Keratinocyte (primary cell): ENCODE measurements at regions not wholly inside any gene's neighbourhood (a gene's known extent, or its start where the extent isn't known, plus 50 kb on each side); places are given as distances from the start of the nearest gene placed in this dataset.

Experiments
- DNase-seq: peaks from one replicate; pipeline ENCODE4 v3.0.0-alpha.2; 2011; ENCODE audit warnings: low read depth, missing footprints, low spot score
- FAIRE-seq: peaks from 2 replicates; lab custom pipeline; 2011; peaks lifted over from hg19 to GRCh38; lab: Jason Lieb, UNC
- H2AFZ ChIP-seq: 2 replicates; pipeline ENCODE4 v1.6.0; 2012; ENCODE audit warnings: low read length, control low read depth, inconsistent platforms; ENCODE audit not compliant: control insufficient read depth
- H3K27ac ChIP-seq: 2 replicates; pipeline ENCODE4 v1.5.1; 2011; ENCODE audit warnings: low read length; ENCODE audit not compliant: control insufficient read depth, insufficient read depth
- H3K27me3 ChIP-seq: 3 replicates; pipeline ENCODE4 v1.6.0; 2011; ENCODE audit warnings: low read length; ENCODE audit not compliant: control insufficient read depth, insufficient read depth; ENCODE audit errors: extremely low read depth
- H3K36me3 ChIP-seq, 2 experiments: 2 replicates in 1 of 2; 3 replicates in 1 of 2; pipeline ENCODE4 v1.5.1; 2011; ENCODE audit warnings: low read length in 2 of 2, mild to moderate bottlenecking in 1 of 2; ENCODE audit not compliant: control insufficient read depth in 2 of 2, insufficient read depth in 2 of 2; ENCODE audit errors: extremely low read depth in 1 of 2
- H3K4me1 ChIP-seq: 3 replicates; pipeline ENCODE4 v1.5.1; 2011; ENCODE audit warnings: low read length; ENCODE audit not compliant: control insufficient read depth, insufficient read depth; ENCODE audit errors: extremely low read depth
- H3K4me2 ChIP-seq: 3 replicates; pipeline ENCODE4 v1.6.0; 2011; ENCODE audit warnings: low read depth, low read length; ENCODE audit not compliant: control insufficient read depth, insufficient read depth; ENCODE audit errors: extremely low read depth
- H3K4me3 ChIP-seq, 3 experiments: fragments of 200-600 bp in 1 of 3; sonication (generic) in 1 of 3; 2 replicates in 2 of 3; 3 replicates in 1 of 3; pipeline ENCODE4 v1.5.1; 2011 to 2016; ENCODE audit warnings: low read length in 3 of 3, mild to moderate bottlenecking in 3 of 3, control low read depth in 2 of 3, inconsistent platforms in 1 of 3, low read depth in 1 of 3, mixed read lengths in 1 of 3, mixed run types in 1 of 3, moderate library complexity in 1 of 3; ENCODE audit not compliant: control insufficient read depth in 2 of 3, insufficient read depth in 2 of 3; ENCODE audit errors: extremely low read depth in 1 of 3
- H3K79me2 ChIP-seq: 2 replicates; pipeline ENCODE4 v1.6.0; 2012; ENCODE audit warnings: low read length; ENCODE audit not compliant: control insufficient read depth, insufficient read depth
- H3K9ac ChIP-seq: 3 replicates; pipeline ENCODE4 v1.6.0; 2011; ENCODE audit warnings: low read length; ENCODE audit not compliant: control insufficient read depth, insufficient read depth; ENCODE audit errors: extremely low read depth
- H3K9me1 ChIP-seq: 3 replicates; pipeline ENCODE4 v1.6.0; 2011; ENCODE audit warnings: low read length; ENCODE audit not compliant: control insufficient read depth, insufficient read depth; ENCODE audit errors: extremely low read depth
- H3K9me3 ChIP-seq: 2 replicates; pipeline ENCODE4 v1.5.1; 2012; ENCODE audit warnings: low read depth, low read length; ENCODE audit not compliant: control insufficient read depth
- H4K20me1 ChIP-seq: 3 replicates; pipeline ENCODE4 v1.6.0; 2011; ENCODE audit warnings: low read length; ENCODE audit not compliant: control insufficient read depth, insufficient read depth; ENCODE audit errors: extremely low read depth
- CTCF ChIP-seq, 3 experiments: IDR thresholded peaks in 1 of 3; conservative IDR thresholded peaks in 1 of 3; optimal IDR thresholded peaks in 1 of 3; 2 replicates in 2 of 3; 3 replicates in 1 of 3; pipeline versions ENCODE3 to v1.5.1; 2011; ENCODE audit warnings: low read length in 3 of 3, mild to moderate bottlenecking in 3 of 3, moderate library complexity in 2 of 3, control low read depth in 1 of 3, inconsistent platforms in 1 of 3; ENCODE audit not compliant: insufficient read depth in 2 of 3; ENCODE audit errors: extremely low read depth in 1 of 3
- EZH2 ChIP-seq: IDR thresholded peaks from one replicate; pipeline ENCODE4 v1.6.1; 2012; ENCODE audit warnings: inconsistent platforms, mild to moderate bottlenecking, low read length, moderate library complexity
- dilution Hi-C: fragments of 300-500 bp; cut with MboI; formaldehyde crosslinking; loops from one replicate; pipeline ENCODE4 v1.7.0; 2020; ENCODE audit warnings: low sequenced_read_pairs; ENCODE audit not compliant: extremely low pct_ligation_motif_present

DNA sequence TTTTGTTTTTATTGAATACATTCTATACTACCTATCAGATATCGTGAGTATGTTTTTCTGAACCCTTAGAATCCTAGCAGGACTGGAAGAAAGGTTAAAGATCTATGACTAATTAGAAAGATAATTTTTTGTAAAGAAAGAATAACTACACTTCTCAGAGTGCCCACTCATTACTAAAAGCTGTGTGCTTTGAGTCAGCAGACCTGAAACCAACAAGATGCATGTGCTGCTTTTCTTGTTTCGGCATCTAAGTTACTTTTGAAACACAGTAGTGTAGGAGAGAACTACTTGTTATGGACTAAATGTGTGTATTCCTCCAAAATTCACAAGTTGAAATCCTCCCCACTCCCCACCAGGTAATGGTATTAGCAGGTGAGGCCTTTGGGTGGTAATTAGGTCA lies 127.8 kb upstream of the ESRRG start:
- no peak for TF ChIP-seq CTCF (optimal IDR thresholded peaks at IDR 0.05 in 1 of 3, IDR thresholded peaks at IDR 0.05 in 1 of 3, conservative IDR thresholded peaks at IDR 0.05 in 1 of 3; ENCODE audit: extremely low read depth in 1 of 3, insufficient read depth in 2 of 3, low read length in 3 of 3)
- TF ChIP-seq EZH2 = no peak
- no peak overlapping the region for H2AFZ ChIP-seq
- H3K79me2 ChIP-seq = no peaks in the 10 kb centered on the region
- no peaks in the 10 kb centered on the region for H3K36me3 ChIP-seq
- no peaks in the 10 kb centered on the region for H3K9me3 ChIP-seq
- dilution Hi-C loops = no loop called here
- no peak overlapping the region for H3K27ac ChIP-seq
- H3K4me3 ChIP-seq = no peak overlapping the region
- no peaks in the 10 kb centered on the region for H3K27me3 ChIP-seq
- no peak overlapping the region for H3K9ac ChIP-seq
- H3K4me1 ChIP-seq = no peaks in the 10 kb centered on the region
- FAIRE-seq (no peak), DNase-seq (no peak)
- H4K20me1 ChIP-seq = no peaks in the 10 kb centered on the region
- no peaks in the 10 kb centered on the region for H3K9me1 ChIP-seq
- H3K4me2 ChIP-seq = no peak overlapping the region

DNA sequence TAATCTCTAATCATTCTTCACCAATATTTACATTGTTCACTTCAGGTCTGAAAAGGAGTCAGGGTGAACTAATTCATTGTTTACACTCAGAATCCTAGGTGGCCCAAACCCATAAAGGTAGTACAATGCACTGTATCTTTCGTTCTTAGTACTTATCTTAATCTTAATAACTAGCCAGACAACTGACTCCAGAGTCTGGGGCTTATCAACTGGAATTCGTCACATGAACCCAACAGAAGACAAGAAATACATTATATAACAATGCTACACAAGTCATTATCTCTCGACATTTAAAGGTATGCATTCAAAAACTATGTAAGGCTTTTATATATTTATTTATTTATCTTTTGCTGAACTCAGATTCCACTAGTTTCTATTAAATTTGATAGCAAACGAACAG lies 125.9 kb upstream of the ESRRG start:
- no peaks in the 10 kb centered on the region for H3K36me3 ChIP-seq
- H3K79me2 ChIP-seq = no peaks in the 10 kb centered on the region
- no peak overlapping the region for H2AFZ ChIP-seq
- no peaks in the 10 kb centered on the region for H4K20me1 ChIP-seq
- no peaks in the 10 kb centered on the region for H3K27me3 ChIP-seq
- no peak overlapping the region for H3K27ac ChIP-seq
- H3K4me1 ChIP-seq = no peaks in the 10 kb centered on the region
- dilution Hi-C loops = no loop called here
- no peak overlapping the region for H3K9ac ChIP-seq
- H3K9me1 ChIP-seq = no peaks in the 10 kb centered on the region
- no peak for FAIRE-seq
- no peak overlapping the region for H3K4me2 ChIP-seq
- H3K4me3 ChIP-seq = no peak overlapping the region
- DNase-seq = no peak
- TF ChIP-seq CTCF (optimal IDR thresholded peaks at IDR 0.05 in 1 of 3, IDR thresholded peaks at IDR 0.05 in 1 of 3, conservative IDR thresholded peaks at IDR 0.05 in 1 of 3; ENCODE audit: extremely low read depth in 1 of 3, insufficient read depth in 2 of 3, low read length in 3 of 3) (no peak), EZH2 (no peak)
- H3K9me3 ChIP-seq = no peaks in the 10 kb centered on the region
